HEK293 (cell line): ENCODE measurements at regions not wholly inside any gene's neighbourhood (a gene's known extent, or its start where the extent isn't known, plus 50 kb on each side); places are given as distances from the start of the nearest gene placed in this dataset.

Source experiments
- CTCF ChIA-PET: fragments of 350-600 bp; formaldehyde crosslinking; extraction: SDS; loops from one replicate; lab custom pipeline; 2021; ENCODE audit warnings: antibody characterized with exemption; lab: Yijun Ruan, JAX
- POLR2A ChIA-PET: fragments of 300-600 bp; formaldehyde crosslinking; extraction: SDS; loops from one replicate; lab custom pipeline; 2020; ENCODE audit warnings: antibody characterized with exemption, inconsistent platforms; lab: Yijun Ruan, JAX
- H3K27ac ChIP-seq: fragments of 200-500 bp; sonication (Bioruptor generic); 2 replicates; pipeline ENCODE4 v1.5.1; 2014; ENCODE audit warnings: low read depth, low read length, control low read depth, inconsistent platforms; ENCODE audit errors: extremely low read depth
- H3K36me3 ChIP-seq, 2 experiments: fragments of 200-500 bp in 1 of 2; sonication (Bioruptor generic) in 1 of 2; 1 replicate in 1 of 2; 2 replicates in 1 of 2; pipeline ENCODE4 v1.5.1; 2014 to 2017; ENCODE audit warnings: inconsistent platforms in 2 of 2, low read length in 2 of 2; ENCODE audit not compliant: control insufficient read depth in 2 of 2, insufficient read depth in 1 of 2
- H3K4me1 ChIP-seq: fragments of 200-500 bp; sonication (Bioruptor generic); 2 replicates; pipeline ENCODE4 v1.5.1; 2014; ENCODE audit warnings: mild to moderate bottlenecking, low read length, inconsistent platforms; ENCODE audit not compliant: control insufficient read depth, insufficient read depth
- H3K4me3 ChIP-seq: 2 replicates; pipeline ENCODE4 v1.5.1; 2011; ENCODE audit warnings: low read depth, mild to moderate bottlenecking, control low read depth, low read length, moderate library complexity
- H3K9me3 ChIP-seq: fragments of 200-500 bp; sonication (Bioruptor generic); 2 replicates; pipeline ENCODE4 v1.5.1; 2014; ENCODE audit warnings: low read depth, low read length, inconsistent platforms; ENCODE audit not compliant: control insufficient read depth, insufficient read depth
- BCL11A ChIP-seq: fragments of 450-650 bp; formaldehyde crosslinking; IDR thresholded peaks from 2 replicates; pipeline ENCODE4 v1.5.1; 2016; ENCODE audit warnings: low read depth, missing biosample characterization, missing genetic modification characterization
- BCL6B ChIP-seq: fragments of 450-650 bp; formaldehyde crosslinking; IDR thresholded peaks from 2 replicates; pipeline ENCODE4 v1.5.1; 2017; ENCODE audit warnings: missing biosample characterization, missing genetic modification characterization
- EGR2 ChIP-seq: fragments of 450-650 bp; formaldehyde crosslinking; IDR thresholded peaks from 2 replicates; pipeline ENCODE4 v1.5.1; 2016; ENCODE audit warnings: low read depth, missing biosample characterization, missing genetic modification characterization
- KLF10 ChIP-seq: fragments of 450-650 bp; IDR thresholded peaks from 2 replicates; pipeline ENCODE4 v1.5.1; 2018; ENCODE audit warnings: missing biosample characterization, mild to moderate bottlenecking, missing genetic modification characterization
- SCRT1 ChIP-seq: fragments of 450-650 bp; formaldehyde crosslinking; IDR thresholded peaks from 2 replicates; pipeline ENCODE4 v1.5.1; 2016; ENCODE audit warnings: missing biosample characterization, missing genetic modification characterization, borderline replicate concordance
- YY1 ChIP-seq: fragments of 450-650 bp; formaldehyde crosslinking; IDR thresholded peaks from 2 replicates; pipeline ENCODE4 v1.5.1; 2018; ENCODE audit warnings: missing biosample characterization, missing genetic modification characterization
- ZBTB17 ChIP-seq: fragments of 450-650 bp; formaldehyde crosslinking; IDR thresholded peaks from 2 replicates; pipeline ENCODE4 v1.5.1; 2016; ENCODE audit warnings: missing biosample characterization, missing genetic modification characterization
- ZBTB26 ChIP-seq: fragments of 450-650 bp; formaldehyde crosslinking; optimal IDR thresholded peaks from 2 replicates; pipeline ENCODE3; 2016; ENCODE audit warnings: missing biosample characterization, mild to moderate bottlenecking, missing genetic modification characterization
- ZBTB44 ChIP-seq: fragments of 450-650 bp; IDR thresholded peaks from 2 replicates; pipeline ENCODE4 v1.5.1; 2018; ENCODE audit warnings: missing biosample characterization, mild to moderate bottlenecking, missing genetic modification characterization
- ZBTB48 ChIP-seq: fragments of 450-650 bp; formaldehyde crosslinking; IDR thresholded peaks from 2 replicates; pipeline ENCODE4 v1.5.1; 2016; ENCODE audit warnings: missing biosample characterization, missing genetic modification characterization
- ZBTB7A ChIP-seq: fragments of 450-650 bp; formaldehyde crosslinking; IDR thresholded peaks from 2 replicates; pipeline ENCODE4 v1.5.1; 2016; ENCODE audit warnings: low read depth, missing biosample characterization, missing genetic modification characterization
- ZNF114 ChIP-seq: fragments of 450-650 bp; formaldehyde crosslinking; IDR thresholded peaks from 2 replicates; pipeline ENCODE4 v1.5.0; 2017; ENCODE audit warnings: missing biosample characterization, missing genetic modification characterization
- ZNF23 ChIP-seq: fragments of 450-650 bp; formaldehyde crosslinking; IDR thresholded peaks from 2 replicates; pipeline ENCODE4 v1.5.1; 2016; ENCODE audit warnings: missing biosample characterization, missing genetic modification characterization, borderline replicate concordance
- ZNF324 ChIP-seq: fragments of 450-650 bp; formaldehyde crosslinking; IDR thresholded peaks from 2 replicates; pipeline ENCODE4 v1.5.1; 2016; ENCODE audit warnings: missing biosample characterization, missing genetic modification characterization
- ZNF398 ChIP-seq: fragments of 450-650 bp; formaldehyde crosslinking; IDR thresholded peaks from 2 replicates; pipeline ENCODE4 v1.5.1; 2017; ENCODE audit warnings: missing biosample characterization, missing genetic modification characterization
- ZNF513 ChIP-seq: fragments of 450-650 bp; IDR thresholded peaks from 2 replicates; pipeline ENCODE4 v1.5.1; 2018; ENCODE audit warnings: missing biosample characterization, missing genetic modification characterization
- ZNF521 ChIP-seq: fragments of 450-650 bp; formaldehyde crosslinking; IDR thresholded peaks from 2 replicates; pipeline ENCODE4 v1.5.1; 2017; ENCODE audit warnings: missing biosample characterization, mild to moderate bottlenecking, missing genetic modification characterization
- ZNF560 ChIP-seq: fragments of 450-650 bp; formaldehyde crosslinking; IDR thresholded peaks from 2 replicates; pipeline ENCODE4 v1.5.1; 2017; ENCODE audit warnings: missing biosample characterization, missing genetic modification characterization, borderline replicate concordance
- ZNF580 ChIP-seq: fragments of 450-650 bp; formaldehyde crosslinking; IDR thresholded peaks from 2 replicates; pipeline ENCODE4 v1.5.1; 2016; ENCODE audit warnings: missing biosample characterization, missing genetic modification characterization
- ZNF623 ChIP-seq: fragments of 450-650 bp; formaldehyde crosslinking; IDR thresholded peaks from 2 replicates; pipeline ENCODE4 v1.5.1; 2016; ENCODE audit warnings: missing biosample characterization, missing genetic modification characterization

GRCh38 chr9:87245271-87245670 is 252.4 kb upstream of the DAPK1 start:
- CTCF ChIA-PET, result no interaction called here

More at GRCh38 chr9:87245271-87245670, 252.4 kb upstream of the DAPK1 start:
- no peak for TF ChIP-seq ZNF560
- TF ChIP-seq ZNF23 (tag by site-specific recombination), result no peak
- TF ChIP-seq ZBTB48, result no peak
- no peak for TF ChIP-seq ZNF513 (tag by site-specific recombination)
- TF ChIP-seq BCL11A (tag by site-specific recombination), result no peak
- no peak for TF ChIP-seq ZNF114
- no peak for TF ChIP-seq ZBTB17 (tag by site-specific recombination)
- no peak for TF ChIP-seq ZBTB7A (tag by site-specific recombination)
- no peak for TF ChIP-seq EGR2 (tag by site-specific recombination)
- TF ChIP-seq YY1 (tag by site-specific recombination), result no peak
- TF ChIP-seq ZBTB26 (tag by site-specific recombination), result no peak
- no peak for TF ChIP-seq ZNF398
- TF ChIP-seq ZNF623 (tag by site-specific recombination), result no peak
- no peak for TF ChIP-seq ZNF324 (tag by site-specific recombination)
- no peak for TF ChIP-seq BCL6B (tag by site-specific recombination)
- TF ChIP-seq ZNF521 (tag by site-specific recombination), result no peak
- TF ChIP-seq ZBTB44, result no peak
- TF ChIP-seq KLF10 (tag by site-specific recombination), result no peak
- no peak for TF ChIP-seq SCRT1 (tag by site-specific recombination)
- no peak for TF ChIP-seq ZNF580 (tag by site-specific recombination)
- POLR2A ChIA-PET, result interaction anchor here (0.7 kb wide), 1 partner anchor 30 kb away, joined by 3 read pairs; no protein-coding TSS in a partner anchor
- Histone ChIP-seq H3K4me3 (no peak overlapping the region), H3K36me3 (no peaks in the 10 kb centered on the region), H3K27ac (no peak overlapping the region), H3K9me3 (no peaks in the 10 kb centered on the region), H3K4me1 (no peaks in the 10 kb centered on the region)
